ENCODE measurements at regions not wholly inside any gene's neighbourhood (a gene's known extent, or its start where the extent isn't known, plus 50 kb on each side); places are given as distances from the start of the nearest gene placed in this dataset.
"Not testable (repeated sequence)": the region's sequence is repeated elsewhere in the genome, so short reads cannot be mapped to it uniquely, and the experiment has no call there.

- H3K4me3 Mint-ChIP-seq, ATAC-seq: not testable (repeated sequence)
- peak; percentile 14 for DNase-seq
Measured at GRCh38 chr17:27197505-27197904, 96.4 kb upstream of the WSB1 start.

GRCh38 chr17:27199948-27200347 is 94.0 kb upstream of the WSB1 start:
- Mint-ChIP-seq H3K27me3 (no peaks in the 10 kb centered on the region), H3K4me1 (no peaks in the 10 kb centered on the region), H3K27ac (no peak overlapping the region), H3K4me3 (no peak overlapping the region), H3K36me3 (ENCODE audit: low read depth) (no peaks in the 10 kb centered on the region), H3K9me3 (no peaks in the 10 kb centered on the region)
- no peak for ATAC-seq
- DNase-seq = no peak

More at GRCh38 chr17:27197505-27197904, 96.4 kb upstream of the WSB1 start:
- H3K4me1 Mint-ChIP-seq; H3K9me3 Mint-ChIP-seq; H3K36me3 Mint-ChIP-seq (ENCODE audit: low read depth); H3K27ac Mint-ChIP-seq; H3K27me3 Mint-ChIP-seq: not testable (repeated sequence)

- no peak for ATAC-seq
- Mint-ChIP-seq H3K9me3 (no peaks in the 10 kb centered on the region), H3K27ac (no peak overlapping the region), H3K4me3 (no peak overlapping the region), H3K27me3 (no peaks in the 10 kb centered on the region), H3K36me3 (ENCODE audit: low read depth) (no peaks in the 10 kb centered on the region), H3K4me1 (no peaks in the 10 kb centered on the region)
- DNase-seq = no peak
Measured at GRCh38 chr17:27200476-27200875, 93.4 kb upstream of the WSB1 start.

- Mint-ChIP-seq H3K27ac (no peak overlapping the region), H3K4me1 (peaks cover 3% of the 10 kb centered on the region), H3K36me3 (ENCODE audit: low read depth) (no peaks in the 10 kb centered on the region), H3K9me3 (no peaks in the 10 kb centered on the region), H3K4me3 (no peak overlapping the region), H3K27me3 (no peaks in the 10 kb centered on the region)
- no peak for ATAC-seq
- DNase-seq = no peak
Measured at GRCh38 chr17:27203241-27203640, 90.7 kb upstream of the WSB1 start.

- Mint-ChIP-seq H3K4me1 (peaks cover 3% of the 10 kb centered on the region), H3K9me3 (no peaks in the 10 kb centered on the region), H3K36me3 (ENCODE audit: low read depth) (no peaks in the 10 kb centered on the region), H3K27me3 (no peaks in the 10 kb centered on the region), H3K27ac (no peak overlapping the region), H3K4me3 (no peak overlapping the region)
- ATAC-seq (no peak), DNase-seq (no peak)
Measured at GRCh38 chr17:27206447-27206846, 87.5 kb upstream of the WSB1 start.

GRCh38 chr17:27207073-27207513 is 86.8 kb upstream of the WSB1 start:
- no peak for ATAC-seq

GRCh38 chr17:27208370-27208769 is 85.5 kb upstream of the WSB1 start:
- H3K36me3 Mint-ChIP-seq (ENCODE audit: low read depth); H3K27me3 Mint-ChIP-seq; H3K4me1 Mint-ChIP-seq; H3K4me3 Mint-ChIP-seq; ATAC-seq; H3K27ac Mint-ChIP-seq; DNase-seq; H3K9me3 Mint-ChIP-seq: not testable (repeated sequence)

More at GRCh38 chr17:27207073-27207513, 86.8 kb upstream of the WSB1 start:
- Mint-ChIP-seq H3K4me1 (peaks cover 3% of the 10 kb centered on the region), H3K9me3 (no peaks in the 10 kb centered on the region), H3K36me3 (ENCODE audit: low read depth) (no peaks in the 10 kb centered on the region), H3K27ac (no peak overlapping the region), H3K4me3 (no peak overlapping the region), H3K27me3 (no peaks in the 10 kb centered on the region)
- DNase-seq = no peak

GRCh38 chr17:27209316-27209715 is 84.6 kb upstream of the WSB1 start:
- Mint-ChIP-seq H3K9me3 (no peaks in the 10 kb centered on the region), H3K27ac (no peak overlapping the region), H3K27me3 (no peaks in the 10 kb centered on the region), H3K36me3 (ENCODE audit: low read depth) (no peaks in the 10 kb centered on the region), H3K4me1 (peaks cover 3% of the 10 kb centered on the region), H3K4me3 (no peak overlapping the region)
- ATAC-seq (no peak), DNase-seq (no peak)

GRCh38 chr17:27210809-27211208 is 83.1 kb upstream of the WSB1 start:
- not testable (repeated sequence) for DNase-seq; H3K4me3 Mint-ChIP-seq; H3K4me1 Mint-ChIP-seq; H3K9me3 Mint-ChIP-seq; H3K36me3 Mint-ChIP-seq (ENCODE audit: low read depth); H3K27ac Mint-ChIP-seq; H3K27me3 Mint-ChIP-seq; ATAC-seq

- ATAC-seq (no peak), DNase-seq (no peak)
- Mint-ChIP-seq H3K4me1 (peaks cover 17% of the 10 kb centered on the region), H3K36me3 (ENCODE audit: low read depth) (no peaks in the 10 kb centered on the region), H3K27ac (no peak overlapping the region), H3K4me3 (no peak overlapping the region), H3K9me3 (no peaks in the 10 kb centered on the region), H3K27me3 (no peaks in the 10 kb centered on the region)
Measured at GRCh38 chr17:27216836-27217235, 77.1 kb upstream of the WSB1 start.

GRCh38 chr17:27217631-27218030 is 76.3 kb upstream of the WSB1 start:
- Mint-ChIP-seq H3K4me3 (no peak overlapping the region), H3K27me3 (no peaks in the 10 kb centered on the region), H3K9me3 (no peaks in the 10 kb centered on the region), H3K36me3 (ENCODE audit: low read depth) (no peaks in the 10 kb centered on the region), H3K4me1 (peaks cover 17% of the 10 kb centered on the region), H3K27ac (peak overlapping the region; percentile 46)
- ATAC-seq (peak; percentile 28), DNase-seq (no peak)

GRCh38 chr17:27218041-27218440 is 75.9 kb upstream of the WSB1 start:
- Mint-ChIP-seq H3K4me3 (no peak overlapping the region), H3K36me3 (ENCODE audit: low read depth) (no peaks in the 10 kb centered on the region), H3K9me3 (no peaks in the 10 kb centered on the region), H3K27me3 (no peaks in the 10 kb centered on the region), H3K27ac (peak overlapping the region; percentile 46), H3K4me1 (peaks cover 17% of the 10 kb centered on the region)
- ATAC-seq (no peak), DNase-seq (no peak)

GRCh38 chr17:27218719-27219488 is 75.0 kb upstream of the WSB1 start:
- peak; percentile 71 for ATAC-seq
- Mint-ChIP-seq H3K9me3 (no peaks in the 10 kb centered on the region), H3K27ac (no peak overlapping the region), H3K36me3 (ENCODE audit: low read depth) (no peaks in the 10 kb centered on the region), H3K4me3 (no peak overlapping the region), H3K4me1 (peaks cover 17% of the 10 kb centered on the region), H3K27me3 (no peaks in the 10 kb centered on the region)
- no peak for DNase-seq

- DNase-seq (no peak), ATAC-seq (no peak)
- H3K27ac Mint-ChIP-seq = no peak overlapping the region
- H3K4me1 Mint-ChIP-seq = peaks cover 16% of the 10 kb centered on the region
- H3K27me3 Mint-ChIP-seq = no peaks in the 10 kb centered on the region
- H3K9me3 Mint-ChIP-seq = no peaks in the 10 kb centered on the region
- no peaks in the 10 kb centered on the region for H3K36me3 Mint-ChIP-seq (ENCODE audit: low read depth)
- H3K4me3 Mint-ChIP-seq = no peak overlapping the region
Measured at GRCh38 chr17:27222515-27222914, 71.4 kb upstream of the WSB1 start.

- no peak overlapping the region for H3K27ac Mint-ChIP-seq
- no peak overlapping the region for H3K4me3 Mint-ChIP-seq
- H3K4me1 Mint-ChIP-seq = no peaks in the 10 kb centered on the region
- no peaks in the 10 kb centered on the region for H3K9me3 Mint-ChIP-seq
- DNase-seq = no peak
- no peaks in the 10 kb centered on the region for H3K27me3 Mint-ChIP-seq
- no peak for ATAC-seq
- no peaks in the 10 kb centered on the region for H3K36me3 Mint-ChIP-seq (ENCODE audit: low read depth)
Measured at GRCh38 chr17:27224526-27225315, 69.2 kb upstream of the WSB1 start.

Measured in activated naive CD8-positive, alpha-beta T cell treated with anti-CD3 and anti-CD28 coated beads, Interleukin-2, amount 50 U/mL, for 24 hours (primary cell).